Activated CD4-positive, alpha-beta T cell treated with anti-CD3 and anti-CD28 coated beads for 4 hours (primary cell): ENCODE measurements at regions not wholly inside any gene's neighbourhood (a gene's known extent, or its start where the extent isn't known, plus 50 kb on each side); places are given as distances from the start of the nearest gene placed in this dataset.
"Not testable (repeated sequence)": the region's sequence is repeated elsewhere in the genome, so short reads cannot be mapped to it uniquely, and the experiment has no call there.

Experiments used
- DNase-seq, 2 donors: peaks; one replicate each; pipeline ENCODE4 v3.0.0-alpha.2; 2020

GRCh38 chr11:127805771-127806170 lies 781.6 kb downstream of the ETS1 start:
- no peak for DNase-seq

GRCh38 chr11:127804747-127805400 lies 782.5 kb downstream of the ETS1 start:
- DNase-seq: no peak

DNA sequence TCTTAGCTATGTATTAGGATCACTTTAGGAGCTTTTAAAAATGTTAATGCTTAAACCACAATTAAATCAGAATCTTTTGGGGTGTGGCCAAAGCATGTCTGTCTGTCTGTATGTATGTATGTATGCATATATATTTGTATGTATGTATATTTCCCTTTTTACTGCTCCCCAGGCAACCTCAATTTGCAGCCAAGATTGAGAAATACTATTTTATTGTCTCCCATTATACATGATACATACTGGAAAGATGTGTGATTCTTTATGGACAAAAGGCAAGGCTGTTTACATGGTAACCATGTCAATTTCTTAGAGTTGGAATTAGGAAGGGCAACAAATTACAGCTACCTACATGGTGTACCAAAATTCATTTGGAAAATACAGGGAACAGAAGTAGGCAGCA lies 783.6 kb downstream of the ETS1 start:
- DNase-seq: no peak

GRCh38 chr11:127800989-127801688 lies 786.2 kb downstream of the ETS1 start:
- DNase-seq: no peak

DNA sequence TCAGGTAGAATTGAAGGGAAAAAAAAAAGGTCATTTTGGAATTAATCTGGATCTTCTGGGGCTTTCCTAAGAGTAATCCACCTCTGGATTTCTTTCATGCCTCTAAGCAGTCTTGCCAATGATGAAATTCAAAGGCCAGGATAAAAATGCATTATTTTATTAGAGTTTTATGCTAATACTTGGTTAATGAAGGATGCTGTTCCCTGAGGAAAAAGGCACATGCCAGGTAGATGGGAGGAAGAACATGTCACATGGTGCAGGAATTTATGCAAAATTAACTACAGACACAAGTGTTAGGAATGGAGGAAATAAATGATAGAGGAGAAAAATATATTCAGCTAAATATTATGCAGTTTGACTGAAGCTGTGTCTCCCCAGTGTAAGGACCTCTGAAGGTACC lies 792.0 kb downstream of the ETS1 start:
- no peak for DNase-seq

DNA sequence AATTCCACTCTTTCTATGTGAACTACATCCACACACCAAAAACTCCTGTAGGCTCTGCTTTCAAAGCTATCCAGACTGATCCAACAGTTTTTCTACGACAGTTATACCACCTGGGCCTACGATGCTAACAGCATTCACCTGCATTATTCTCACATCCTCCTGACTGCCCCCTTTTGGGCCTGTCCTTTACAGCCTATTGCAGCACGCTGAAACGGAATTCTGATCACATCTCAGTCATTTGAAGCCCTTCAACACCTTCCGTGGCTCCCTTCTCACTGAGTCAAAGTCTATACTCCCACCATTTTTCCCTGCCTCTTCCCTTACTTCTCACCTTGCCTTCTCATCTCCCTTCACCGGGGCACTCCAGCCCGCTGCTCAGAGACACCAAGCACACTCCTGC lies 791.3 kb upstream of the KIRREL3 start:
- DNase-seq: no peak

GRCh38 chr11:127790592-127790991 lies 790.0 kb upstream of the KIRREL3 start:
- DNase-seq: no peak

- DNase-seq: no peak
Observed at GRCh38 chr11:127789927-127790326, 789.4 kb upstream of the KIRREL3 start.

DNA sequence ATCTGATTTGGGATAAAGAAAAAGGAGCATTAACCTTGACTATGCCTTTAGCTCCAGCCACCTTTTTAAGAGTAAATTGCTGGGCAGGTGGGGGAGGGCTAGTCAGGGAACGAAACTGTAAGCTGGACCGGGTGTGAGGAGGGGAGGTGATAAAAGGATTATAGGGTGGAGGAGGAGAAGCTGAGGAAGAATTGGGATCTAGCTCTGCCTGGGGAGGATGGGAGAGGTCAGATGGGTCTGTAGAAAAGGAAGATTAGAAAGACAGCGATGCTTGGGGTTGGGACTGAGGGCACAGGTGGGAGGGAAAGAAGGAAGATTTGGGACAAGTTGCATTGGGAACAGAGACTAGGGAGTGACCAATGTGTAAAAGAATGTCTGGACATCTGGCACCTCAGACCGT lies 772.4 kb upstream of the KIRREL3 start:
- DNase-seq: not testable (repeated sequence)

DNA sequence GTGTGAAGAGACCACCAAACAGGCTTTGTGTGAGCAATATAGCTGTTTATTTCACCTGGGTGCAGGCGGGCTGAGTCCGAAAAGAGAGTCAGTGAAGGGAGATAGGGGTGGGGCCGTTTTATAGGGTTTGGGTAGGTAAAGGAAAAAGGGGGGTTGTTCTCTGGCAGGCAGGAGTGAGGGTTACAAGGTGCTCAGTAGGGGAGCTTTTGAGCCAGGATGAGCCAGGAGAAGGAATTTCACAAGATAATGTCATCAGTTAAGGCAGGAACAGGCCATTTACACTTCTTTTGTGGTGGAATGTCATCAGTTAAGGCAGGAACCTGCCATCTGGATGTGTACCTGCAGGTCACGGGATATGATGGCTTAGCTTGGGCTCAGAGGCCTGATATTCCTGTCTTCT lies 768.4 kb upstream of the KIRREL3 start:
- DNase-seq: not testable (repeated sequence)

- DNase-seq: no peak
Observed at GRCh38 chr11:127766734-127767133, 766.2 kb upstream of the KIRREL3 start.

- no peak for DNase-seq
Observed at GRCh38 chr11:127738771-127739286, 738.3 kb upstream of the KIRREL3 start.

DNA sequence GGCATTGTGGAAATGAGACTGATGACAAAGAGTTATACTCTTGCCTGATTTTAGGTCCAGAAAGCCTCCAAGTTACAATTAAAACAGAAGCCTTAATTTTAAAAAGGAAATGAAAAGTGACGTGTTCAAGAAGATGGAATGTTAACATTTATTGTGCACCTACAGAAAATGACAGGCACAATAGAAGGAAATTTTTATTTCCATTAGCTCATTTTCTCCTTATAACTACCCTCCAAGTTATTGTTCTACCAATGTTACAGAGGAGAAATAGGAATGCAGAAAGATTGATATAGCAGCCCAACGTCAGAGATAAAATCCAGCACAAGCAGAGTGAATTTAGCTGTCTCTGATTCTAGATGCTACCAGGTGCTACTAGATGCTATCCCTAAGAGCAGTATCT lies 736.9 kb upstream of the KIRREL3 start:
- no peak for DNase-seq

- DNase-seq: no peak
Observed at GRCh38 chr11:127733552-127733951, 733.0 kb upstream of the KIRREL3 start.

GRCh38 chr11:127726367-127726766 lies 725.8 kb upstream of the KIRREL3 start:
- DNase-seq: no peak

GRCh38 chr11:127723714-127724113 lies 723.1 kb upstream of the KIRREL3 start:
- no peak for DNase-seq

- no peak for DNase-seq
Observed at GRCh38 chr11:127713226-127713625, 712.7 kb upstream of the KIRREL3 start.

DNA sequence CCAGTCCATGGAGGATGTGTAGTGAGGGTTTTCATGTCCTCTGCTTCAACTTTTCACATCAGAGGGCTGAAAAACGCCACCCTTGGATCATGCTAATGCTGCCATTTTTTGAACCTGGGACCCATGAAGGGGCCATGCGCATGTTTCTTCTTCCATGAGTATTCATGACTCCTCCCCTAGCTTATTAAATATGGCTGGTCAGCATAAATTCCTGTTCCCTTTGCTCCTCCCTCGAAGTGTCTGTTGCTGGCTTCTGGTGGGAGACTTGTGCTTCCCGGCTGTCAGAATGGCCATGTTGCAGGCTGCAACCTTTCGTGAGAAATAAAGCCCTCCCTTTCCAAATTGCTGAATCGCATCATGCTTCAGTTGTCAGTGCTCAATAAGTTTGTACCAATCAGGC lies 711.2 kb upstream of the KIRREL3 start:
- DNase-seq: no peak

- DNase-seq: no peak
Observed at GRCh38 chr11:127710831-127711230, 710.3 kb upstream of the KIRREL3 start.

DNA sequence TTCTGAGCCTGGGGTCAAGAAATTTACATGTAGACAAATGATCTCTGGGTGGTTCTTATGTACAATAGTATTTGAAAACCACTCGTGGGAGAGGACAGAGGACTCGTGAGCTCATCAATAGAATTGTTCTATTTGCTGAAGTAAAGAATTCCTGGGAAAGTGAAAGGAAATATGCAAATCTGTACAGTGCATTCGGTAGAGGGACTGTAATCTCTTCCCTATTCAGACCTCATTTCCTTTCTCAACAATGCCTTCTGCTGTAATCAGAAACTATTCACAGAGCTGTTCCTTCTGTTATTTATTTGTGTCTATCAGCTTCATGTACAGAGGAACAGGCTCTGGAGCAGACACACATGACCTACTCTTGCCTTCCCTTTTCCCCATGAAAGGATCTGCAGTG lies 709.4 kb upstream of the KIRREL3 start:
- no peak for DNase-seq

DNA sequence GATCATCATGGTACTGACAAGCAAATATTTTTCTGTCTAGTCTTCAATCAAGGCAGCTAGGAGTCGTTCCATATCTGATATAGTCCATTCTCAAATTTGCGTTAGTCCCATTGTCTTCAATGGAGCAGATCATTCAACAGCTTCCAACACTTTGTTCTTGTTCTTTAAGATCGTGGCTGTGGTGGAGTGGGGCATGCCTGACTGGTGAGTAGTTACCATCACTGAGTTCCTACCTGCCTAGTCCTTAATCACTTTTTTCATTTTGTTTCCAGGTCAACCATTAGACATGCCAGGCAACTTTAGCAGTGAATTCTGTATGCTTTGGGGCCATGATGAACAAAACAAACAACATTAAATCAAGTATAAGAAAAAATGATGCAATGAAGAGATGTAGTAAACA lies 693.1 kb upstream of the KIRREL3 start:
- DNase-seq: no peak

DNA sequence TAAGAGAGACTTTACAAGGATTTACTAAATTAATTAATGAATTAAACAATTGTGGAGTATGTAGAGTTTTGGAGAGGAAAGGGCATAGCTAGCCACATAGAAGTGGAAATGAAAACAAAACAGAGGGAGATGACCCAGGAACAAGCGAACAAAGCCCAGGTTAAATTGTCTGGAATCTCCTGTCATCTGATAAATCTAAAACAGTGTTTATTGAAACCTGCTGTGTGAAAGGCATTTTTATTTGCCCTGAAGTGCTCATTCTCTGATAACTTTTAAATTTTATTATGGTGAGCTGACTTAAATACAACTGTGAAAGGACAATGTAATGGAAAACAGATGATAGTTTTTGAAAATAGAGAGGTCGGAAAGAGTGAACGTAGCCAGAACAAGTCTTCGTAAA lies 682.8 kb upstream of the KIRREL3 start:
- no peak for DNase-seq

DNA sequence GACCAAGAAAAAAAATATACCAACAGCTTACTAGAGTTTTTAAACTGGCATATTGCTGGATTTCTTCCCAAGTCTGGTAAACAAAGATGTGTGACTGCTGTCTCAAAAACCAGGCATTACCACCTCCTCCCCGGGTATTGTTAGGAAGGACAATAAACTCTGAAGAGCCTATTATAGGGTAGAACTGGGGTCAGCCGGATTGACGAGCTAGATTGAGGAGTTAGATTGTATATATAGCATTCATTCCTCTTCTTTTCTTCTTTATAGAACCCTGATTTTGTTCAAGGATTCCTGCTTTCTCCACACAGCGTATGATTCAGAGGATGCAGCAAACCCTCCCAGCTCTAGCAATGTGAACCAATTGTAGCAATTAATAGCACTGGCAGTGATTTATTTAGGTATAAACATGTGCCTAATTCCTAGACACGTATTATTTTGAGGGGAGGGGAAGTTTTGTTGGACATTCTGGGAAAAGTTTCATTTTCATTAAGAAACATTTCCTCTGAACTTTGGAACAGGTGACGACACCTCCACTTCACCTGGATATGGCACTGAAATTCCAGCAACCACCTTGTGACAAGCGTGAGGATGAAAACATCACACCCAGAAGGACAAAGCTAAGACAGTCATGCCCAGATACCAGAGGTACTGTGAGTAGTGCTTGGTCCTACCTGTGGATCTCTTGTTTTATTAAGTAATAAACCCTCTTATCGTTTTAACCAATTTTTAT lies 679.4 kb upstream of the KIRREL3 start:
- DNase-seq: no peak

DNA sequence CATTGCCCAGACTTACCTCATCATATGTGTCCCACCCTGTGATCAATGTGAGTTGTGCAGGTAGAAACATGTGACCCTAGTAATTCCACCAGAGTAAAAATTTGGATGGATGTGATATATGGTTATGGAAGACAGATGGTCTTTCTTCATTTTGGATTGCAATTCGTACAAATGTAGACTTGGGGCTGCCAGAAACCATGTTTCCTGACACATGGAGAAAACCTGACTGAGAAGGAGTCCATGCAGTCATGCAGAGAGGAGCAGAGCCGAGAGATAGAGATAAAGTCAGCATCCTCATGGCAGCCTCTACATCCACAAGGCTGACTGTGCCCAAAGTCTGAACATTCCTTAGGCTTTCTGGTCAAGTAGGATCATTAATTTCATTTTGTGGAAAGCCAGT lies 678.1 kb upstream of the KIRREL3 start:
- DNase-seq: no peak
